ENCODE measurements at regions not wholly inside any gene's neighbourhood (a gene's known extent, or its start where the extent isn't known, plus 50 kb on each side); places are given as distances from the start of the nearest gene placed in this dataset.
"Not testable (repeated sequence)": the region's sequence is repeated elsewhere in the genome, so short reads cannot be mapped to it uniquely, and the experiment has no call there.

DNA sequence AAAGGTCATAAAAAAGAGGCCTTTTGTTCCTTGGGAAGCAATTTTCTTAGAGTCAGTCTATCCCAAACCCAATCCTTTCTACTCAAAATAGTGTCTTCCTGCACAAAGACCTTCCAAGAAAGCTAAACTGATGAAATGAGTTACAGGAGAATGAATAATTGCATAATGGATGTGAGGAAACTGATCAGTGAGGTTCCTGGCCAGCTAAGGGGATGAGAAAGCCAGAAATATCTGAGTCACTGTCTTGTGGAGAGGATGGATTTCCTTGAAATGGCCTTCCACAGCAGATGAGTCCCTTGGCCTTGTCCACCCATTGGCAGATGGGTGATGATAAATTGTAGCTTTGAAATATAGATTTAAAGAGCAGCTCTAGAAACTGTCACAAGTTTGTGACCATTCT is 756.1 kb downstream of the DNAH5 start:
- intact Hi-C loops (cut with DNase I): no loop called here
- DNase-seq: no peak
- no peak for ATAC-seq

DNA sequence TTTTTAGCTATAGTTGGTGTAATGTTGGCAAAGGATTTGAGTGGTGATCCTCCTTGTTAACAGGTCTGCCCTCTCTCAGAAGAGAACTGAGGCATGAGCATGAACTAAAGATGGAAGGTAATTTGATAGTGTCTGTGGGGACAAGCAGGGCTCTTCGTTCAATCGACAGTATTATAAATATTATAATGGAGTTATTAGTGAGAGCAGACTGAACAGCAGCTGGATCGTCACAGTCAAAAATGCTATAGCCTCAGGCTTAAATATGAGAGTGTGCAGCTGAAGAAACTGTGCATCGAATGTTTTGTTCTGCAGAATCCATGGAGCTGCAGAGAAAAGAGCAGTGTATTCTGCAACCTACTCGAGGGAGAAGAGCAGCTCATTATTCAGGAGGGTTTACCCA is 757.3 kb downstream of the DNAH5 start:
- ATAC-seq (no peak), DNase-seq (no peak)
- intact Hi-C loops (cut with DNase I): no loop called here

DNA sequence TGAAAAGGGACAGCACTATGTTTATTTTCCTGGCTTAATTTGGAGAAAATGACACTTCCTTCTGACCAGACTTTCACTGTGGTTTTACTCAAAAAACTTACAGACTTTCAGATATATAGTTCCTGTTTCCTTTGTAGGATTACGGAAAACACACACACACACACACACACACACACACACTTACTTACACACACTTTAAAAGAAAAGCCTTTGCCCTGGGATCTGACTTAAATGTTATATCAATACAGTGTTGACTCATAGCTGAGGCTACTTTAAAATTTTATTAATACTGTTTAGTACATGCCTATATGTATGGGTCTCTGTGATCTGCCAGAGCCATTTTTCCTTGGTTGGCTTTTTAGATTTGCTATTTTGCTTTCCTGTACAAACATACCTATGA is 758.3 kb downstream of the DNAH5 start:
- ATAC-seq: no peak

DNA sequence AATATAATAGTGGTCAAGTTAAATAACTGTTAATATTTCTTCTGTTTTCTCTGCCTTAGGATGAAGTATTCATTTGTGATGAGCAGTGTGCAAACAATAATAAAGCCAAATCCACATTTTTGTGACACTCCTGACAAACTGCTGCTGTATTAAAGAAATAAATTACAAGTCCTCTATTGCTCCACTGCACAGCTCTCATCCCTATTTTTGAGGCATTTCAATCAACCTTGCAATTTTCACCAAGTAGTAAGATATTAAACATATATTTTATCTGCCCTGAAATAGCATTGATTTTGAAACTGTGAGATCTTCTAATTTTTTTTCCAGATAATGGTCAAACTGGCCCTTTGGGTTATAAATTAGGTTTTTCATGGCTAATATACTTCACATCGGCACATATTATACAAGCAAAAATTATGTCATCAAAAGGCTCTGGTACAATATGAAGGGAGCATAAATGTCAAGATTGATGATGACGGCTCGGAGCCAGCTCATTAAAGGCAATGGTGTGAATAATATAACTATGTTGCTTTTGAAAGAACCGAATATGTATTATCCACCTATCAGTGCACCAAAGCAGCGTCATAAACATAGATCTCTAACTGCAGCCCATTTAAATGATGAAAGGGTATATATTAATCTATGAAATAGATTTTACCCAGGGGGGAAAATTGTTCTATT is 764.9 kb downstream of the DNAH5 start:
- no peak for DNase-seq
- ATAC-seq: no peak
- intact Hi-C loops (cut with DNase I): no loop called here

More for the DNA sequence above, 758.3 kb downstream of the DNAH5 start:
- intact Hi-C loops (cut with DNase I): no loop called here
- DNase-seq: no peak

DNA sequence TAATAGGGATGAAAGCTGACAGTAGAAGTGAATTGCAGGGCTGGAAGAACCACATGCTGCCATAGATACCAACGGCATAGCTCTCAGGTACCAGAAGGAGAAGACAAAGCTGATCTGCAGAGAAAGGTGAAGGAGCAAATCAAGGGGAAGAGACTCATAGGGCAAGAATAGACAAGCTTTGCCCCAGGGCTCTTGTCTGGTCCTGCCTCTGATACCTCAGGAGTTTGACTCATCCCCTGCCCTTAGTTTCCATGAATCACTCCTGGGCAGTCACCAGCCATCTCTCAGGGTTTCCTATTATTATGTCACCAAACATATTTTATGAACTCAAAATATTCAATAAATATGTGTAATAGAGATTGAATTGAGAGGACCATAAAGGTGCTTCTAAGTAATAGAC is 800.9 kb downstream of the DNAH5 start:
- ATAC-seq: no peak
- intact Hi-C loops (cut with DNase I): no loop called here
- no peak for DNase-seq

DNA sequence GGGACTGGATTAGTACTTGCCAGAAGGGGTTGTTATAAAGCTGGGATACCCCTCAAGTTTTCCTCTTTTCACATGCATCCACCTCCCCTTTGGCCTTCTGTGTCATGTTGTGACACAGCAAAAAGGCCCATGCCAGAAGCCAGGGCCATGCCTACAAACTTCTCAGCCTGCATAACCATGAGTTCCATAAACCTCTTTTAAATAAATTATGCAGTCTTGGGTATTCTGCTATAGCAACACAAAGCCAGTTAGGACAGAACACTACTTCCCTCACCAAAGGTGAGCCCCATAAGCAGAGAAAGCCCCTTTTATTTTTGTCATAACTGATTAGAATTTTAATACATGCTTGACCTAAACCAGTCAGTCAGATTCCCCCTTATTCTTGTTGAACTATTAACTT is 801.3 kb downstream of the DNAH5 start:
- ATAC-seq (no peak), DNase-seq (no peak)
- intact Hi-C loops (cut with DNase I): no loop called here

DNA sequence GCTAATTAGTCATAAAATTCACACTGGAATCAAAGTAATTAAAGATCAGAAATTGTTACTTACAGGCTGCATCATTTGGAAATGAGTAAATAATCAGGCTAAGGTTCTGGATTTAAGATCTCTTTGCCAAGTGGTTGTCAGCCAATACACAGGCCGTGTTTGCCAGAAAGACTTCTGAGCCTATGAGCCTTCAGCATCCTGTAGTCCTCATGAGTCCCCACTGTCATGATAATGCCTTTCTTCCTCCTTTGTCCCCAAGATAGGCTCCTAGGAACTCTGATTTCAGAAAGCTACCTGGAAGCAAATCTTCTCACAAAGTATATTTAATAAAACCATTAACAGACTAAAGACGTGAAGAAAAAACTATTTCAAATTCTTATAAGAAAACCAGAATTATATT is 810.5 kb downstream of the DNAH5 start:
- ATAC-seq: no peak
- intact Hi-C loops (cut with DNase I): no loop called here
- no peak for DNase-seq

DNA sequence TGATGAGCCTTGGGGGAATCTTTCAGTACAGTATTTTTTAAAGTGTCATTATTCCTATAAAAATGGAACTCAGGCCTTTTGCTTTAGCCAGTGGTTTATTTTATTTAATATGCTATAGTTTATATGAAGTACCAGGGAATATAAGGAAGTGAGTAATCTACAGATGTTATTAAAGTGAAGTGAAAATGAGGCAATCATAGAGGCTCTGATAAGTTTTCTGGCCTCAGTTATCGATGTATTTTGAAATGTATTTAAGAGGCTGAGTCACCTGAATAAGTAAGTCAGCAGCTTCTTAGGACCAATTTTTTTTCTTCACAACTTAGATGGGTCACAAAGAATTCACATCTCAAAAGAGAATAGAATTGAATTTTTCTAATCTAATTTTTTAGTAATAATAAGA is 829.0 kb downstream of the DNAH5 start:
- DNase-seq (no peak), ATAC-seq (no peak)
- intact Hi-C loops (cut with DNase I): no loop called here

DNA sequence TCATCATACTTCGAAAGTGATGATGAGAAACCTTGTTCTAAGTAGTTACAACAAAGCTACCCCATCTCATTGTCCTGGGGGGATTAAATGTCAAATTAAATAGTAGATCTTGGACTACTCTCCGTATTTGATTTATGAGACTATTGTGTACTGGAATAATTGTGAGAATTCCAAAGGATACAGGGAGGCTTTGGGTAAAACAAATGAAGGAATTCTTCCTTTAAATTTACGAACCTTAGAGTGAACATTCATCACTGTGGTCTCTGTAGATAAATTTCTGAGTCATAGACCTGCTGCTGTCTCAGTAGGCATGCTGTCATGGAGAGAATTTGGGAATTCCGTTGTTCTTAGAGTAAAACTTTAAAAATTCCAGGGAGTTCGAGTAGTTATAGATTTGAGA is 836.2 kb downstream of the DNAH5 start:
- intact Hi-C loops (cut with DNase I): no loop called here
- ATAC-seq (no peak), DNase-seq (no peak)

DNA sequence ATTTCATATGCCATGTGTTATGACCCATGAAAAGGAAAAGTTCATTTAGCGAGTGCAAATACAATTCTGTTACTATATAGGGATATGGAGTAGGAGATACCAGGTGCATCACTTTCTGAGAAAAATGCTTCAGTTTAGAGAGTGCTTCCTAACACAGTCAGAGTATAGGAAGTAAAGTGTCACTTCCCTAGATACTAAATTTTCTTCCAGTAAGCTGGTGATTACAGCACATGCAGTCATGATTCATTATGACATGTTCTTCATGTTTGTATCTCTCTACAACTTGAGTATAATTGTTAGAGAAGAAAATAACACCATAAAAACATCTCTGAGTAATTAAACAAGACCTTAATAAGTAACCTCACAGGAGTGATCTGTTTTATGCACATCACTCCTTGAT is 837.0 kb downstream of the DNAH5 start:
- DNase-seq (no peak), ATAC-seq (no peak)
- intact Hi-C loops (cut with DNase I): no loop called here

DNA sequence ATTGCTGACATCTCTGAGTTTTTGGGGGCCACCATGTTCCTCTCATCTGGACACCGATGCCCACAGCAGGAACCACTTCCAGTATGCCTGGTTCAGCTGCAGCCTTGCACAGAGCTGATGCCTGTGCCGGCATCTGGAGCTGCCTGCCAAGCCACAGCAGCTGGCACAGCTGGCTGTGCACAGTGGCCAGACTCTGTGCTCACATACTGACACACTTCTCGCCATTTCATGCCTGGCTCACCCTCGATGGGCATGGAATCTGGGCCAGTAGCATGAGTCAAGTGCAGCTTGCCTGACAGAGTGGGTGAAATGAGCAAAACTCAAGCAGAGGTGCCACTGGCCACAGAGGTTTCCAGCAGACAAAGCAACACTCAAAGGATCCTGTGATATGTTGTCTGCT is 863.4 kb downstream of the DNAH5 start:
- peak in 1 of 2 donors; percentile 19 for ATAC-seq
- DNase-seq: no peak
- intact Hi-C loops (cut with DNase I): no loop called here

DNA sequence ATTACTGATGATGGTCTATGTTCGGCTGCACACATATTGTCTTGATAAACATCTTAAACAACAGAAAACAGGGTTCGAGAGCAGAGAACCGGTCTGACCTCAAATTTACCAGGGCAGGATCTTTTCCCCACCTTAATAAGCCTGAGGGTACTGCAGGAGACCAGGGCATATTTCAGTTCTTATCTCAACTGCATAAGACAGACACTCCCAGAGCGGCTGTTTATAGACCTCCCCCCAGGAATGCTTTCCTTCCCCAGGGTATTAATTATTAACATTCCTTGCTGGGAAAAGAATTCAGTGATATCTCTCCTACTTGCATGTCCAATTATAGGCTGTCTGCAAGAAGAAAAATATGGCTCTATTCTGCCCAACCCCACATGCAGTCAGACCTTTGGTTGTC is 871.6 kb downstream of the DNAH5 start:
- ATAC-seq; intact Hi-C loops (cut with DNase I); DNase-seq: not testable (repeated sequence)

DNA sequence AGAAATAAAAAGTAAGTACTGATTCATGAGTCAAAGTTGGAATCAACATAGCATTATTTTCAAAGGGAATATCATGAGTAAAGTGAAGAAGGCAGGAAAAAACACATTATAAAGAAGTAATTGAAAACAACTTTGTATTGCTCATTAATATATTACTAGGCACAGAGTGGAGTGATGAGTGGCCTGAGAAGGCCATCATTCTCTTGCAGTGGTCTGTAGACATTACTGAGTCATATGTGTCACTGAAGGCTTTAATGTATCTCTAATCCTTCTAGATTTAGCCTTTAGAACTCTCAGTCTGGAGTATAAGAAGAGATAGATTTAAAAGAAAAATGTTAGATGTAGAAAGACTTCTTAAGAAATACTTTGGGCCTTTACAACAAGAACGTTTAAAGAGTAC is 881.4 kb downstream of the DNAH5 start:
- ATAC-seq (no peak), DNase-seq (no peak)
- intact Hi-C loops (cut with DNase I): no loop called here

DNA sequence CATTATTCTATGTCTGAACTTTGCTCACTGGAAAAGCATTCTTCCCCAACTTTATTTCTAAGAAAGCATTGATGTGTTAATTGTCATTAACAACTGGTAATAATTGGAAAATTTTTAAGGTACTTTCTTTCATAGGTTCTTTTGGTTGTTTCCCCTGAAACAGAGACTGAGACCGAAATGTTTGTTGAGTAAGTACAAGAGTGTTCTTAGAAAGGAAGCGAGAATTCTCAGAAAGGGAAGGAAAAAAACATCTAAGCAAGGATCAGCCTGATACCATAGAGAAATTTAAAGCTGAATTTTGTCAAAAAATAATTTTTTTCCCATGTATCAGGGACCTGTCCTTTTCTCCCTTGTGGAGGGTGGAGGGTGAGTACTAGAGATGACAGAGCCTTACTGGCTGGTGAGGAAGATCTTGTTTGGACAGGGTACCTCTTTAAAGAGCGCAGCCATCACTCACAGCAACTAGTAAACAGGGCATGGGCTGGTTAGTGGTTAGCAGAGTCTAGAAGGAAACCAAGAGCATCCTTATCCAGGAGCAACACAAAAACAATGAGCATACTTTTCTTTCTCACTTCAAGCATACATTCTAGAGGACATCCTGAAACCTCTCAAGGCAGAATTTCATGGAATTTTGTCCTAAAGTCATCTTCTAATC is 898.5 kb downstream of the DNAH5 start:
- ATAC-seq (no peak), DNase-seq (no peak)
- intact Hi-C loops (cut with DNase I): no loop called here

DNA sequence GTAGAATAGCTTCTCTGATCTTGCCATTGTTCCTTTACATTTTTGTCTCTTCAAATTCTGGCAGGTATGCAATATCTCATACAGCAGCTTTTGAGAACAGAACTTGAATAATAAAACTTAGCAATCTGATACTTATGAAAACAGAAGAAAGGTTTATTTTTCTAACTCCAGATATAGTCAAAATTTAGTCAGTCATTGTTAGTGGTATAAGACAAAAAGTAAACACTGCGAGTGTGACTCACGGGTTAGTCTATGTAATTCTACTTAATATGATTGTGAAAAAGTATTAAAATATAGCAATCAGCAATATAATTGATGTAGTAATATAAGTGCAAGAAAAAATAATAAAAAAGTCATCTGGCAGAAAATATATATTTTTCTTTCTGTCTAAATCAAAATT is 910.4 kb downstream of the DNAH5 start:
- intact Hi-C loops (cut with DNase I): no loop called here
- no peak for ATAC-seq
- no peak for DNase-seq

DNA sequence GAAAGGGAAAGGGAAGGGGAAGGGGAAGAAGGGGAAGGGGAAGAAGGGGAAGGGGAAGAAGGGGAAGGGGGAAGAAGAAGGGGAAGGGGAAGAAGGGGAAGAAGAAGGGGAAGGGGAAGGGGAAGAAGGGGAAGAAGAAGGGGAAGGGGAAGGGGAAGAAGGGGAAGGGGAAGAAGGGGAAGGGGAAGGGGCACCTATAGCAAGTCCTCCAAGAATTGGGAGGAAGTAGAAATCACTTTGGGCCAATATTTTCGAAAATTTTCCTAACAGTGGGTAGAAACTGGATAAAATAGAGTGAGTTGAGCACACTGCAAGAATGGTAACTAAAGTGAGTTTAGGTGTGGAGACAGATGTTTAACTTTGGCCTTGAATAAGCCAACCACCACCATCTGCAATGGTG is 915.3 kb downstream of the DNAH5 start:
- intact Hi-C loops (cut with DNase I): no loop called here
- no peak for ATAC-seq
- DNase-seq: no peak

DNA sequence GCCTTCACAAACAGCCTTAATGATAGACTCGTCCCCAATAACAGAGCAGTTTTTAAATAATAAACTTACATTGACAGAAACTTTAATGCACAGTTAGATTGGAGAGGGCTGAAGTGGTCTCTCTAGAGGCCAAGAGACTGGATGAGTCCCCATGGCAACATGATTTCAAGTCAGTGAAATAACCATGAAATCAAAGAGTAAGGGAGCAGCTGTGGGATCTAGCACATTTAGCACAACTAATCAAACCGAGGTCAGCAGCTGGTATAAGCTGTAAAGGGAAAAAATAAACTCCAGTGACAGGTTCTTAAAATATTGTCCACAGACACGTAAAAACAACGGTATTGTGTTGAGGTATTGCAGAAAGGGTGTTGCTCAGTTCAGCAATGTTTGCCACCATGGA is 916.6 kb downstream of the DNAH5 start:
- intact Hi-C loops (cut with DNase I): no loop called here
- no peak for DNase-seq
- ATAC-seq: no peak

DNA sequence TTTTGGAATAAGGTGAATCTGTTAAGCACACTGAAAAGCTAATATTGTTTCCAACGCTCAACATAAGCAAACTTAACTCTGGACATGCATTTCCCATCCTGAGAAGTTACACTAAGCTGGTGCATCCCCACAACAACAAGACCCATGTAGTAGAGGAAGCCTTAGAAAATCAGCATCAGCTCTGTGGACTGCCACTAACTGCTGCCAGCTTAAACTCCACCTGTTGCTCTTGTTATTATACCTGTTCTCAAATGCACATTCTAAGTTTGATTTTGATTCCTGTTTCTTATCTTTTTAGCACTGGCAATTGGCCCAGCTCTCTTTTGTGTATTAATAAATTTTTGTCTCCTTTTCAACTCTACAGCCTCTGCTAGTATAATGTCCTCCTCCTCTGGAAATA is 924.8 kb downstream of the DNAH5 start:
- intact Hi-C loops (cut with DNase I): no loop called here
- DNase-seq: no peak
- no peak for ATAC-seq

DNA sequence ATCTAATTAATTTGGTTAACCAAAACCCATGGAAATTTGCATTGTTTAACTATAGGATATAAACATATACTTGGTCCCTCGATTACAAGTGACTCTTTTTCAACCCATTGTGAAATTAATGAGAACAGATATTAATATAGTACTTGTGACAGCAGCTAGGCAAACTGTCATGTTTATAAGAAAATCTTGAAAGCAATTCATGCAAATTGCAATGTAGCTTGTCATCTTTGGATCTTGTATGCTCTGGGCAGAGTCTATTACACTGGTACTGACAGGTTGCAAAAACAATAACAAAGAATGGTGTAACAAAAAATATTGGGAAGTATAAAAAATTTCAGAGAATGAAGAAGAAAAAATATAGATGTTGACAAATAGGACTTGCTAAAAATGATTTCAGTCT is 941.0 kb downstream of the DNAH5 start:
- DNase-seq: no peak
- no peak for ATAC-seq
- intact Hi-C loops (cut with DNase I): no loop called here

DNA sequence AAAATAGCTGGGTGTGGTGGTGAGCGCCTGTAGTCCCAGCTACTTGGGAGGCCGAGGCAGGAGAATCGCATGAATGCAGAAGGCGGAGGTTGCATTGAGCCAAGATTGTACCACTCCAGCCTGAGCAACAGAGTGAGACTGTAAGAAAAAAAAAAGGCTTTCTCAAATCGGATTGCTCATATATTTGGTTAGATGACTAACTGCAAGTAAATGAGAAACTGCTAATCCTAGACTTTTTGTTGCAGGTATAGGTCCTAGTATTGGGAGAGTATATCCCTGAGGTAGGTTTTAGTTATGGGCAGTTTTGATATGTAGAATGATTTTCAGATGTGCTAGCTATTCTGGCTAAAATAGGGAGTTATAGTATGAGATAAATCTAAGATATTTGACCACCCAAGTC is 944.8 kb downstream of the DNAH5 start:
- ATAC-seq (no peak), DNase-seq (no peak)
- intact Hi-C loops (cut with DNase I): no loop called here

DNA sequence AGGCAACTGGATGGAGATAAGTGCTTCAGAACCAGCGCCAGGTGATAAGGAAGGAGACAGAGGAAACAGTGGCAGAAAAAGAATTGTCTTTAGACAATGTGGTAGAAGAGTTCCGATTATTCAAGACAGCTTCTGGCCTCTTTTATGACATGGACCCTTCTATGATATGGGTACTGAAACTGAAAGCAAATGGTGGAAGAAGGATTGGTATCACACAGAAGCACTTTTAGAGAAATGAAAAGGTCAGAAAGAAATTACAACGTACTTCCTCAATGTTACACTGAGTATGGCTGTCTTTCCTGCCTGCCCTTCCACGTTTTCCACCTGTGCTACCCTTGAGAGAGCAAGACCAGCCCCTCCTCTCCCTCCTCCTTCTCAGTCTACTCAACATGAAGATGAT is 959.3 kb downstream of the DNAH5 start:
- intact Hi-C loops (cut with DNase I): no loop called here
- ATAC-seq (no peak), DNase-seq (no peak)

DNA sequence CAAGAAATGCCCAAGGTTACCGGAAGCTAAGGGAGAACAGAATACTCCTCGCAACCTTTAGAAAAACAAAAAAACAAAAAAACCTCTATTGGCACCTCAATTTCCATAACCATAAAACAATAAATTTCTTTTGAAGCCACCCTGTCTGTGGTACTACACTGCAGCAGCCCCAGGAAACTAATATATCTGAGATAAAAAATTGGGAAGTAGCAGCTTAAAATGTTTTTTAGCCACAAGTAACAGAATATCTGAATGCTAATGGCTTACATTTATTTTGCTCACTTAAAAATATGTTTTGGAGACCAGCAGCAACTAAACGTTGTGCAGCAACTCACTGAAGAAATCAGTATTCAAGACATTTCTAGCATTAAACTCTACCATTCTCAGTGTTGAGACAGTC is 969.6 kb downstream of the DNAH5 start:
- ATAC-seq (no peak), DNase-seq (no peak)
- intact Hi-C loops (cut with DNase I): no loop called here
